ENCODE measurements at regions not wholly inside any gene's neighbourhood (a gene's known extent, or its start where the extent isn't known, plus 50 kb on each side); places are given as distances from the start of the nearest gene placed in this dataset.
"Not testable (repeated sequence)": the region's sequence is repeated elsewhere in the genome, so short reads cannot be mapped to it uniquely, and the experiment has no call there.

- H3K9me3 Mint-ChIP-seq: peaks cover 4% of the 10 kb centered on the region
- H3K27me3 Mint-ChIP-seq: no peaks in the 10 kb centered on the region
- no peaks in the 10 kb centered on the region for H3K4me1 Mint-ChIP-seq (ENCODE audit: low read depth)
- H3K36me3 Mint-ChIP-seq (ENCODE audit: low read depth): no peaks in the 10 kb centered on the region
- no peak overlapping the region for H3K27ac Mint-ChIP-seq
- H3K4me3 Mint-ChIP-seq: no peak overlapping the region
- DNase-seq: no peak
Measured at GRCh38 chr19:31882709-31883108, 462.7 kb upstream of the ZNF507 start.

DNA sequence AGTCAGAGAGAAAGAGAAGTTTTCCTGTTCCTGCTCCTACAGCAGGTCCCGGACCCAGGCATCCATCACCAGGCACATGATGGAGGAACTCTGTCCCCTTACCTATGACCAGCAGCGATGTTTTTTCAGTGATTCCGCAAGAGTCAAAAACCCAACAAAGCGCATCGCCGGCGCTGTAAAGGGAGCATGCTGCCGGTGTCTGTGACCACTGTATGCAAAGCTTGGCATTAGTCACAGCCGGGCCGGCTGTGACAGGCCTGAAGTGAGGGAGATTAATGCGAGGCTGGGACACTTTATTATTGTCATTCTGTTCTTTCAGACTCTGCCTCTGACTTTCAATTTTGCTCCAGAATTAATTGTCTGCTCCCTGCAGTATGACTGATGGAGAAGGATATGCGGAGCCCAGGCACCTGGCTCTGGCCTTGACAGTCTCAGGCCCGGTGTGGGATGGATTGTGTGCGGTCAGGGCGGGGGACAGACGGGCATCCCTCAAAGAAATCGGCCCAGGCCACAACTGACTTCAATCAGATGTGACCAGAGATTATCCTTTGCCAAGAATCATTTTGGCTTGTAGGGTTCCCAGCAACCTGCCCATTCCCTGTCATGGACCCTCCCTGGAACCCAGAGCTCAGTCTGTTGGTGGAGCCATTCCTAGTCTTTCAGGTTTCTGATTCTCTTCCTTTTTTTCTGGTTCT, 462.0 kb upstream of the ZNF507 start:
- Mint-ChIP-seq H3K9me3 (peaks cover 4% of the 10 kb centered on the region), H3K36me3 (ENCODE audit: low read depth) (no peaks in the 10 kb centered on the region), H3K4me3 (no peak overlapping the region), H3K4me1 (ENCODE audit: low read depth) (no peaks in the 10 kb centered on the region), H3K27me3 (no peaks in the 10 kb centered on the region), H3K27ac (no peak overlapping the region)
- DNase-seq: no peak

DNA sequence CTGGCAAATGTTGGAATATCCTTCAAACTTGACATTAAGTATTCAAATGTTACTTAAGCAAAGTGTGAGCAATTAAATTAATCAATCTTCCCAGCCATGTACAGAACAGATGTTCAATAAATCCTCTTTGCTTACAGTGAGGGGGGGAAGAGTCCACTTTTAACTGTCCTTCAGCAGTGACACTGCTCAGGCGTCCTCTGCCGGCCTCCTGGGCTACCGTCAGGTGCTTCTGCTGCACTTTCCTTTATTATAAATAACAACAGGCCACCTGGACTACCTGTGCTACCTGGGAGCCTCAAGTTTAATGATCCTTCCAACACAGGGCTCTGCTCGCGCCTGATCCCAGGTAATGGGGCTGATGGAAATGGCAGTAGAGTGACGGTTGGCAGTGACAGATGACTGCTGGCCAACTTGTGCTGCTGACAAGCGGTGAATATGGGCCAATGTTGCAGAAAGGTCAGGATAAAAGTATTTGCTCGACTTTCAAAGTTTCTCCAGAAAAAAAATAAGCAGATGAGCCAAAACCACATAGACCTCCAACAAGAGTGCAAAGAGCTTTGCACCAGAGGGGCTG, 460.0 kb upstream of the ZNF507 start:
- H3K4me3 Mint-ChIP-seq: no peak overlapping the region
- no peaks in the 10 kb centered on the region for H3K4me1 Mint-ChIP-seq (ENCODE audit: low read depth)
- H3K27ac Mint-ChIP-seq: no peak overlapping the region

GRCh38 chr19:31890230-31890629, 455.2 kb upstream of the ZNF507 start:
- no peak overlapping the region for H3K4me3 Mint-ChIP-seq
- H3K27ac Mint-ChIP-seq: no peak overlapping the region
- DNase-seq: no peak
- no peaks in the 10 kb centered on the region for H3K36me3 Mint-ChIP-seq (ENCODE audit: low read depth)
- peaks cover 18% of the 10 kb centered on the region for H3K9me3 Mint-ChIP-seq
- no peaks in the 10 kb centered on the region for H3K27me3 Mint-ChIP-seq
- H3K4me1 Mint-ChIP-seq (ENCODE audit: low read depth): no peaks in the 10 kb centered on the region

More for the DNA sequence above, 460.0 kb upstream of the ZNF507 start:
- Mint-ChIP-seq H3K9me3 (peaks cover 4% of the 10 kb centered on the region), H3K27me3 (no peaks in the 10 kb centered on the region), H3K36me3 (ENCODE audit: low read depth) (no peaks in the 10 kb centered on the region)
- no peak for DNase-seq

DNA sequence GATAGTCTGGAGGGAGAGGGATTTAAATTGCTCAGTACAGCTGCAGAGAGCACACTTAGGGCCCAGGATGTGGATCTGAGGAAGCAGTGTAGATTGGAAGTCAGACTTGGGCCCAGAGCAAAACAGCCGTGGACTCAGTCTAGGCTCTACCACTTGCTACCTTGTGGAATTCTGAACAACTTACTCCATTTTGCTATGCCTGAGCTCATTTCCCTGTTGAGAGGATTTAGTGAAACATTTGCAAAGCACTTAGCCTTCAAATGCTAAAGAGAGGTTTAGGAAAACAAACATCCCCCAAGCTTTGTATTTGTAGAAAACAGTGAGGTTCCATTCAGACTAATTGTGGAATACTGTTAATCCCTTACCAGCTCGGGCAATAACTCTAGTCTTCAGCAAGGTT, 453.4 kb upstream of the ZNF507 start:
- Mint-ChIP-seq H3K27ac (no peak overlapping the region), H3K4me3 (no peak overlapping the region), H3K27me3 (no peaks in the 10 kb centered on the region)

DNA sequence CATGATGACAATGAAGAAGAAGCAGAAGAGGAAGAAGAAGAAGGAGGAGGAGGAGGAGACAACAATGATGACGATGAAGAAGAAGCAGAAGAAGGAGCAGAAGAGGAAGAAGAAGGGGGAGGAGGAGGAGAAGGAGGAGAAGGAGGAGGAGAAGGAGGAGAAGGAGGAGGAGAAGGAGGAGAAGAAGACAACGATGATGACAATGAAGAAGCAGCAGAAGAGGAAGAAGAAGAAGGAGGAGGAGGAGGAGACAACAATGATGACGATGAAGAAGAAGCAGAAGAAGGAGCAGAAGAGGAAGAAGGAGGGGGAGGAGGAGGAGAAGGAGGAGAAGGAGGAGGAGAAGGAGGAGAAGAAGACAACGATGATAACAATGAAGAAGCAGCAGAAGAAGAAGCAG, 451.9 kb upstream of the ZNF507 start:
- H3K4me1 Mint-ChIP-seq (ENCODE audit: low read depth): not testable (repeated sequence)
- H3K9me3 Mint-ChIP-seq: peaks cover 20% of the 10 kb centered on the region

More for the DNA sequence above, 453.4 kb upstream of the ZNF507 start:
- no peaks in the 10 kb centered on the region for H3K36me3 Mint-ChIP-seq (ENCODE audit: low read depth)
- no peak for DNase-seq
- H3K4me1 Mint-ChIP-seq (ENCODE audit: low read depth): no peaks in the 10 kb centered on the region
- H3K9me3 Mint-ChIP-seq: peaks cover 20% of the 10 kb centered on the region

GRCh38 chr19:31894451-31894850, 451.0 kb upstream of the ZNF507 start:
- no peak overlapping the region for H3K27ac Mint-ChIP-seq
- DNase-seq: no peak
- peaks cover 20% of the 10 kb centered on the region for H3K9me3 Mint-ChIP-seq
- no peaks in the 10 kb centered on the region for H3K36me3 Mint-ChIP-seq (ENCODE audit: low read depth)
- H3K4me1 Mint-ChIP-seq (ENCODE audit: low read depth): no peaks in the 10 kb centered on the region
- no peaks in the 10 kb centered on the region for H3K27me3 Mint-ChIP-seq
- no peak overlapping the region for H3K4me3 Mint-ChIP-seq

More for the DNA sequence above, 451.9 kb upstream of the ZNF507 start:
- H3K4me3 Mint-ChIP-seq; H3K27me3 Mint-ChIP-seq; H3K36me3 Mint-ChIP-seq (ENCODE audit: low read depth); H3K27ac Mint-ChIP-seq; DNase-seq: not testable (repeated sequence)

- H3K36me3 Mint-ChIP-seq (ENCODE audit: low read depth): no peaks in the 10 kb centered on the region
Measured at GRCh38 chr19:31897292-31897691, 448.1 kb upstream of the ZNF507 start.

GRCh38 chr19:31900991-31901390, 444.4 kb upstream of the ZNF507 start:
- H3K9me3 Mint-ChIP-seq: peaks cover 1% of the 10 kb centered on the region
- no peak overlapping the region for H3K4me3 Mint-ChIP-seq

More at GRCh38 chr19:31897292-31897691, 448.1 kb upstream of the ZNF507 start:
- Mint-ChIP-seq H3K9me3 (peaks cover 9% of the 10 kb centered on the region), H3K4me1 (ENCODE audit: low read depth) (no peaks in the 10 kb centered on the region), H3K27me3 (no peaks in the 10 kb centered on the region), H3K4me3 (no peak overlapping the region), H3K27ac (no peak overlapping the region)
- no peak for DNase-seq

GRCh38 chr19:31902821-31903220, 442.6 kb upstream of the ZNF507 start:
- Mint-ChIP-seq H3K27ac (no peak overlapping the region), H3K4me1 (ENCODE audit: low read depth) (no peaks in the 10 kb centered on the region), H3K4me3 (no peak overlapping the region), H3K27me3 (no peaks in the 10 kb centered on the region), H3K9me3 (no peaks in the 10 kb centered on the region), H3K36me3 (ENCODE audit: low read depth) (no peaks in the 10 kb centered on the region)
- DNase-seq: no peak

More at GRCh38 chr19:31900991-31901390, 444.4 kb upstream of the ZNF507 start:
- DNase-seq: no peak
- Mint-ChIP-seq H3K36me3 (ENCODE audit: low read depth) (no peaks in the 10 kb centered on the region), H3K4me1 (ENCODE audit: low read depth) (no peaks in the 10 kb centered on the region), H3K27ac (no peak overlapping the region), H3K27me3 (no peaks in the 10 kb centered on the region)

- no peak overlapping the region for H3K4me3 Mint-ChIP-seq
- H3K4me1 Mint-ChIP-seq (ENCODE audit: low read depth): no peaks in the 10 kb centered on the region
- no peak overlapping the region for H3K27ac Mint-ChIP-seq
- no peaks in the 10 kb centered on the region for H3K9me3 Mint-ChIP-seq
- no peaks in the 10 kb centered on the region for H3K27me3 Mint-ChIP-seq
- H3K36me3 Mint-ChIP-seq (ENCODE audit: low read depth): no peaks in the 10 kb centered on the region
- no peak for DNase-seq
Measured at GRCh38 chr19:31903979-31904378, 441.4 kb upstream of the ZNF507 start.

- no peak overlapping the region for H3K27ac Mint-ChIP-seq
- no peaks in the 10 kb centered on the region for H3K9me3 Mint-ChIP-seq
Measured at GRCh38 chr19:31906111-31906871, 439.1 kb upstream of the ZNF507 start.

DNA sequence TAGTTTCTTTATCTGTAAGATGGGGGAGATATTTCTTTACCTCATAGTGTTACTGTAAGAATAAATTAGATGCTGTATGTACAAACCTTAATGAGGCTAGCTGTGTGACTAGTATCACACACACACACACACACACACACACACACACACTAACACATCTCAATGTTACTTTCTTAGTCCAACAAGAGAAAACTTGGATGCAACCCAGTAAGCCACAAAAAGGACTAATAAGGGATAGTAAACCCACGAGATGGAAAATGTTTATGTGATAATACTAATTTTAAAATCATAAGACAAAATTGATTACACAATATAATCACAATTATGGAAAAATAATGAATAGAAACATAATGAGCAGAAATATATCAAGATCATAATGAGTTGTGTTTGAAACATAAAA, 437.7 kb upstream of the ZNF507 start:
- DNase-seq: no peak
- Mint-ChIP-seq H3K36me3 (ENCODE audit: low read depth) (no peaks in the 10 kb centered on the region), H3K4me3 (no peak overlapping the region), H3K9me3 (no peaks in the 10 kb centered on the region), H3K27me3 (no peaks in the 10 kb centered on the region), H3K27ac (no peak overlapping the region), H3K4me1 (ENCODE audit: low read depth) (no peaks in the 10 kb centered on the region)

More at GRCh38 chr19:31906111-31906871, 439.1 kb upstream of the ZNF507 start:
- Mint-ChIP-seq H3K4me3 (no peak overlapping the region), H3K36me3 (ENCODE audit: low read depth) (no peaks in the 10 kb centered on the region), H3K27me3 (no peaks in the 10 kb centered on the region), H3K4me1 (ENCODE audit: low read depth) (no peaks in the 10 kb centered on the region)
- DNase-seq: no peak

- Mint-ChIP-seq H3K27me3 (no peaks in the 10 kb centered on the region), H3K4me3 (no peak overlapping the region), H3K27ac (no peak overlapping the region), H3K36me3 (ENCODE audit: low read depth) (no peaks in the 10 kb centered on the region), H3K4me1 (ENCODE audit: low read depth) (no peaks in the 10 kb centered on the region), H3K9me3 (no peaks in the 10 kb centered on the region)
- DNase-seq: no peak
Measured at GRCh38 chr19:31908080-31908479, 437.3 kb upstream of the ZNF507 start.

Measured in activated T-cell treated with anti-CD3 and anti-CD28 coated beads, Interleukin-2, amount 50 U/mL, for 24 hours (primary cell).